ENCODE measurements at regions not wholly inside any gene's neighbourhood (a gene's known extent, or its start where the extent isn't known, plus 50 kb on each side); places are given as distances from the start of the nearest gene placed in this dataset.

DNA sequence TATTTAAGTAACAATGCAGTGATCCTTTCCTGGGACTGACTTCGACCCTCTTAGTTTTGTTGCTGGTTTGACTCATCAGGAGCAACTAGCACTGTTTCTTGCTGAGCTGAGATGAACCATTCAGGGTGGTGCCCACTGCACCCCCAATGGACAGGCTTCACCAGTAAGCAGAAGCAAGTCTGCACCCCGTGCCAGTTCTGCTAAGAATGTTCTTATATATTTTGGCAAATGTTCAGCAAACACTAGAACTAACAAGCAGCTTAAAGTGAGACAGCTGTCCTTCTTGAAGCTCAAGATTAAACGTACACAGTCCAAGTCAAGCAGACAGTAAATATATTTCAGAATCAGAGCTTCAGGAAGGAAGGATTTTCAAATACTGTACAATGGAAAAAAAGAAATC, 561.3 kb upstream of the CDH4 start:
- no peak overlapping the region for H3K4me3 ChIP-seq (ENCODE audit: low read depth, low read length)
- TF ChIP-seq, protein P1, sequence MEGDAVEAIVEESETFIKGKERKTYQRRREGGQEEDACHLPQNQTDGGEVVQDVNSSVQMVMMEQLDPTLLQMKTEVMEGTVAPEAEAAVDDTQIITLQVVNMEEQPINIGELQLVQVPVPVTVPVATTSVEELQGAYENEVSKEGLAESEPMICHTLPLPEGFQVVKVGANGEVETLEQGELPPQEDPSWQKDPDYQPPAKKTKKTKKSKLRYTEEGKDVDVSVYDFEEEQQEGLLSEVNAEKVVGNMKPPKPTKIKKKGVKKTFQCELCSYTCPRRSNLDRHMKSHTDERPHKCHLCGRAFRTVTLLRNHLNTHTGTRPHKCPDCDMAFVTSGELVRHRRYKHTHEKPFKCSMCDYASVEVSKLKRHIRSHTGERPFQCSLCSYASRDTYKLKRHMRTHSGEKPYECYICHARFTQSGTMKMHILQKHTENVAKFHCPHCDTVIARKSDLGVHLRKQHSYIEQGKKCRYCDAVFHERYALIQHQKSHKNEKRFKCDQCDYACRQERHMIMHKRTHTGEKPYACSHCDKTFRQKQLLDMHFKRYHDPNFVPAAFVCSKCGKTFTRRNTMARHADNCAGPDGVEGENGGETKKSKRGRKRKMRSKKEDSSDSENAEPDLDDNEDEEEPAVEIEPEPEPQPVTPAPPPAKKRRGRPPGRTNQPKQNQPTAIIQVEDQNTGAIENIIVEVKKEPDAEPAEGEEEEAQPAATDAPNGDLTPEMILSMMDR (IDR thresholded peaks at IDR 0.05; ENCODE audit: control insufficient read depth, extremely low read depth, insufficient read depth) = no peak
- DNase-seq (ENCODE audit: low read depth) = peak; percentile 1

DNA sequence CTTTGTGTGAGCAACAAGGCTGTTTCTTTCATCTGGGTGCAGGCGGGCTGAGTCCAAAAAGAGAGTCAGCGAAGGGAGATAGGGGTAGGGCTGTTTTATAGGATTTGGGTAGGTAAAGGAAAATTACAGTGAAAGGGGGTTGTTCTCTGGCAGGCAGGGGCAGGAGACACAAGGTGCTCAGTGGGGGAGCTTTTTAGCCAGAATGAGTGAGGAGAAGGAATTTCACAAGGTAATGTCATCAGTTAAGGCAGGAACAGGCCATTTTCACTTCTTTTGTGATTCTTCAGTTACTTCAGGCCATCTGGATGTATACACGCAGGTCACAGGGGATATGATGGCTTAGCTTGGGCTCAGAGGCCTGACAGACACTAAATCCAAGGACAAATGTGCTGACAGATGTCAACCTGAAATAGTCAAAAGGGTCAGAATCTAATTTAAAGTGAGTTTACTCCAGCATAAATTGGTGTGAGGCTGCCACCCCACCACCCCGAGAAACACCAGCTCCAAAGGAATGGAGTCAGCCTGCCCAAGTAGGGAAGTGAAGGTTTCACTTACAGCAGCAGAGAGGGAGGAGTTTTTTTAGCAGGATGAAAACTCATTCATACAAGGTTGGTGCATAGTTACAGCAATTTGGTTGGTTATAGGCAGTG, 560.0 kb upstream of the CDH4 start:
- DNase-seq (ENCODE audit: low read depth) = no peak
- no peak overlapping the region for H3K4me3 ChIP-seq (ENCODE audit: low read depth, low read length)
- TF ChIP-seq, protein P1 (IDR thresholded peaks at IDR 0.05; ENCODE audit: control insufficient read depth, extremely low read depth, insufficient read depth) = no peak

DNA sequence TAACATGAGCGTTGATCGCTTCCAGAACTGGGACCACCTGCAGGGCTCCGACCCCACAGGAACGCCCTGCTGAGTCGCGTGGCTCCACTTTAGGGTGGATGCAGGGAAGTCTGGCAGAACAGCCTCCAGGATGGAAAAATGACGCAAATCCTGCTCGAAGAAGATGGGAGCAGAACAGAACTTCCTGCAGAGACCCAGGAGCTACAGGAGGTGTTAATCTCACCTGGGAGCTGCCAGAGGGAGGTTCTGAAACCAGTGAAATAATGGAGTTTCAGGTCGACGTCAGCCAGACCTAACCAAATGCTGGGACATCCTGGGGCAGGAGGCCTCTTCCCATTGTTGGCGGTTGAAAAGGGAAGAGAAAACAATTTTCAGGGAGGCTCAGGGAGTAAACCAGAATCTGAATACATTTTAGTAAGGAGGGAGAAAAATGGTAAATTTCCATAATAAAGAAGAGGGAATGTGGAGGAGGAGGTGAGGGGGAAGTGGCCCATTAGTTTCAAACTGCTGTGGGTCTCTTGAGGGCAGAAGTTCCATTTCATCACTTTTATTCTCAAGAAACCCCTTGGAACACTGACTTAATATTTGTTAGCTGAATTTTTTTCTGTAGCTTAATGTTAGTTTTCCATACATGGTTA, 558.4 kb upstream of the CDH4 start:
- TF ChIP-seq, protein P1 (IDR thresholded peaks at IDR 0.05; ENCODE audit: control insufficient read depth, extremely low read depth, insufficient read depth) = no peak
- DNase-seq (ENCODE audit: low read depth) = no peak
- H3K4me3 ChIP-seq (ENCODE audit: low read depth, low read length) = no peak overlapping the region

DNA sequence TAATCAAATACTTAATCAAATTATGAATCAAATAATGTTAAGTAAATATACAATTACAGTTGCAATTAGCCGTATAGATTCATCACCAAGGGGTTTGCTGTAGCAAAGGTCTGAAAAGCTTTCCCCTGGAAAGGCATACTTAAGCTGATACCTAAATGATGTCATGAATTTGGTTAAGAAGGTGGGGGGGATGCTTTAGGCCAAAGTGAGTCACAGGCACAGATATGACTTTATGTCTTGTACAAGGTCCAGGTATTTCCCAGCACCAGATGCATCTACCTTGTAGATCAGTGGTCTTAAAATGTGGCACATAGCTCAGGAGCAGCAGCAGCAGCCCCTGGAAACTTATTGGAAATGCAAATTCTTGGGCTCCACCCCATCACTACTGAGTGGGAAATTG, 557.3 kb upstream of the CDH4 start:
- H3K4me3 ChIP-seq (ENCODE audit: low read depth, low read length) = no peak overlapping the region
- DNase-seq (ENCODE audit: low read depth) = no peak
- TF ChIP-seq, protein P1 (IDR thresholded peaks at IDR 0.05; ENCODE audit: control insufficient read depth, extremely low read depth, insufficient read depth) = no peak

GRCh38 chr20:60695226-60696000, 556.6 kb upstream of the CDH4 start:
- TF ChIP-seq, protein P1 (IDR thresholded peaks at IDR 0.05; ENCODE audit: control insufficient read depth, extremely low read depth, insufficient read depth) = no peak
- no peak for DNase-seq (ENCODE audit: low read depth)
- no peak overlapping the region for H3K4me3 ChIP-seq (ENCODE audit: low read depth, low read length)

- TF ChIP-seq, protein P1 (IDR thresholded peaks at IDR 0.05; ENCODE audit: control insufficient read depth, extremely low read depth, insufficient read depth) = no peak
- H3K4me3 ChIP-seq (ENCODE audit: low read depth, low read length) = no peak overlapping the region
- DNase-seq (ENCODE audit: low read depth) = no peak
These were observed 554.8 kb upstream of the CDH4 start for GRCh38 chr20:60697252-60697651.
